ENCODE measurements at regions not wholly inside any gene's neighbourhood (a gene's known extent, or its start where the extent isn't known, plus 50 kb on each side); places are given as distances from the start of the nearest gene placed in this dataset.
A peak's percentile ranks its signal among the peaks of the same experiment; 100 is the strongest.

GRCh38 chr5:56496581-56497063 is 263.5 kb upstream of the ANKRD55 start:
- no peak for TF ChIP-seq POLR2A (IDR thresholded peaks at IDR 0.05; ENCODE audit: low read depth, low read length)
- no peak for TF ChIP-seq POLR2AphosphoS5 (IDR thresholded peaks at IDR 0.05; ENCODE audit: low read depth, low read length)
- no peak for TF ChIP-seq TAF1 (IDR thresholded peaks at IDR 0.05; ENCODE audit: borderline replicate concordance, low read depth, low read length)
- FAIRE-seq (no peak), DNase-seq (ENCODE audit: insufficient read length) (no peak)

- TF ChIP-seq TAF1 (IDR thresholded peaks at IDR 0.05; ENCODE audit: borderline replicate concordance, low read depth, low read length) = no peak
- TF ChIP-seq POLR2A (IDR thresholded peaks at IDR 0.05; ENCODE audit: low read depth, low read length) = no peak
- no peak for TF ChIP-seq POLR2AphosphoS5 (IDR thresholded peaks at IDR 0.05; ENCODE audit: low read depth, low read length)
- DNase-seq (ENCODE audit: insufficient read length) (no peak), FAIRE-seq (no peak)
These were observed 261.2 kb upstream of the ANKRD55 start for GRCh38 chr5:56494300-56494731.

GRCh38 chr5:56493766-56494165 is 260.6 kb upstream of the ANKRD55 start:
- DNase-seq (ENCODE audit: insufficient read length) (no peak), FAIRE-seq (no peak)
- TF ChIP-seq TAF1 (IDR thresholded peaks at IDR 0.05; ENCODE audit: borderline replicate concordance, low read depth, low read length) (no peak), POLR2A (IDR thresholded peaks at IDR 0.05; ENCODE audit: low read depth, low read length) (no peak), POLR2AphosphoS5 (IDR thresholded peaks at IDR 0.05; ENCODE audit: low read depth, low read length) (no peak)

GRCh38 chr5:56493308-56493707 is 260.2 kb upstream of the ANKRD55 start:
- TF ChIP-seq POLR2A (IDR thresholded peaks at IDR 0.05; ENCODE audit: low read depth, low read length) = no peak
- TF ChIP-seq TAF1 (IDR thresholded peaks at IDR 0.05; ENCODE audit: borderline replicate concordance, low read depth, low read length) = no peak
- TF ChIP-seq POLR2AphosphoS5 (IDR thresholded peaks at IDR 0.05; ENCODE audit: low read depth, low read length) = no peak
- DNase-seq (ENCODE audit: insufficient read length) (no peak), FAIRE-seq (no peak)

GRCh38 chr5:56492812-56493211 is 259.7 kb upstream of the ANKRD55 start:
- FAIRE-seq = no peak
- TF ChIP-seq TAF1 (IDR thresholded peaks at IDR 0.05; ENCODE audit: borderline replicate concordance, low read depth, low read length) (no peak), POLR2AphosphoS5 (IDR thresholded peaks at IDR 0.05; ENCODE audit: low read depth, low read length) (no peak), POLR2A (IDR thresholded peaks at IDR 0.05; ENCODE audit: low read depth, low read length) (no peak)
- no peak for DNase-seq (ENCODE audit: insufficient read length)

GRCh38 chr5:56490971-56491468 is 257.9 kb upstream of the ANKRD55 start:
- FAIRE-seq = no peak
- no peak for DNase-seq (ENCODE audit: insufficient read length)
- no peak for TF ChIP-seq POLR2A (IDR thresholded peaks at IDR 0.05; ENCODE audit: low read depth, low read length)
- no peak for TF ChIP-seq TAF1 (IDR thresholded peaks at IDR 0.05; ENCODE audit: borderline replicate concordance, low read depth, low read length)
- no peak for TF ChIP-seq POLR2AphosphoS5 (IDR thresholded peaks at IDR 0.05; ENCODE audit: low read depth, low read length)

- no peak for TF ChIP-seq POLR2A (IDR thresholded peaks at IDR 0.05; ENCODE audit: low read depth, low read length)
- TF ChIP-seq TAF1 (IDR thresholded peaks at IDR 0.05; ENCODE audit: borderline replicate concordance, low read depth, low read length) = no peak
- TF ChIP-seq POLR2AphosphoS5 (IDR thresholded peaks at IDR 0.05; ENCODE audit: low read depth, low read length) = no peak
- FAIRE-seq (no peak), DNase-seq (ENCODE audit: insufficient read length) (no peak)
These were observed 256.1 kb upstream of the ANKRD55 start for GRCh38 chr5:56489272-56489671.

GRCh38 chr5:56487528-56488115 is 254.5 kb upstream of the ANKRD55 start:
- DNase-seq (ENCODE audit: insufficient read length) = no peak
- TF ChIP-seq POLR2AphosphoS5 (IDR thresholded peaks at IDR 0.05; ENCODE audit: low read depth, low read length) (no peak), POLR2A (IDR thresholded peaks at IDR 0.05; ENCODE audit: low read depth, low read length) (no peak), TAF1 (IDR thresholded peaks at IDR 0.05; ENCODE audit: borderline replicate concordance, low read depth, low read length) (no peak)
- FAIRE-seq = no peak

- TF ChIP-seq POLR2AphosphoS5 (IDR thresholded peaks at IDR 0.05; ENCODE audit: low read depth, low read length) (no peak), POLR2A (IDR thresholded peaks at IDR 0.05; ENCODE audit: low read depth, low read length) (no peak)
- no peak for FAIRE-seq
- DNase-seq (ENCODE audit: insufficient read length) = no peak
These were observed 249.2 kb upstream of the ANKRD55 start for GRCh38 chr5:56482363-56482762.

GRCh38 chr5:56481428-56482357 is 248.6 kb upstream of the ANKRD55 start:
- peak; percentile 28 for DNase-seq (ENCODE audit: insufficient read length)
- no peak for FAIRE-seq
- no peak for TF ChIP-seq POLR2A (IDR thresholded peaks at IDR 0.05; ENCODE audit: low read depth, low read length)
- TF ChIP-seq POLR2AphosphoS5 (IDR thresholded peaks at IDR 0.05; ENCODE audit: low read depth, low read length) = no peak
- TF ChIP-seq TAF1 (IDR thresholded peaks at IDR 0.05; ENCODE audit: borderline replicate concordance, low read depth, low read length) = no peak

- TF ChIP-seq POLR2AphosphoS5 (IDR thresholded peaks at IDR 0.05; ENCODE audit: low read depth, low read length) (no peak), POLR2A (IDR thresholded peaks at IDR 0.05; ENCODE audit: low read depth, low read length) (no peak)
- FAIRE-seq = no peak
- DNase-seq (ENCODE audit: insufficient read length) = peak; percentile 17
These were observed 247.7 kb upstream of the ANKRD55 start for GRCh38 chr5:56480705-56481427.
